ENCODE measurements at regions not wholly inside any gene's neighbourhood (a gene's known extent, or its start where the extent isn't known, plus 50 kb on each side); places are given as distances from the start of the nearest gene placed in this dataset.

- TF ChIP-seq, protein P1, sequence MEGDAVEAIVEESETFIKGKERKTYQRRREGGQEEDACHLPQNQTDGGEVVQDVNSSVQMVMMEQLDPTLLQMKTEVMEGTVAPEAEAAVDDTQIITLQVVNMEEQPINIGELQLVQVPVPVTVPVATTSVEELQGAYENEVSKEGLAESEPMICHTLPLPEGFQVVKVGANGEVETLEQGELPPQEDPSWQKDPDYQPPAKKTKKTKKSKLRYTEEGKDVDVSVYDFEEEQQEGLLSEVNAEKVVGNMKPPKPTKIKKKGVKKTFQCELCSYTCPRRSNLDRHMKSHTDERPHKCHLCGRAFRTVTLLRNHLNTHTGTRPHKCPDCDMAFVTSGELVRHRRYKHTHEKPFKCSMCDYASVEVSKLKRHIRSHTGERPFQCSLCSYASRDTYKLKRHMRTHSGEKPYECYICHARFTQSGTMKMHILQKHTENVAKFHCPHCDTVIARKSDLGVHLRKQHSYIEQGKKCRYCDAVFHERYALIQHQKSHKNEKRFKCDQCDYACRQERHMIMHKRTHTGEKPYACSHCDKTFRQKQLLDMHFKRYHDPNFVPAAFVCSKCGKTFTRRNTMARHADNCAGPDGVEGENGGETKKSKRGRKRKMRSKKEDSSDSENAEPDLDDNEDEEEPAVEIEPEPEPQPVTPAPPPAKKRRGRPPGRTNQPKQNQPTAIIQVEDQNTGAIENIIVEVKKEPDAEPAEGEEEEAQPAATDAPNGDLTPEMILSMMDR (IDR thresholded peaks at IDR 0.05; ENCODE audit: insufficient read depth, missing control alignments): no peak
- no peak for FAIRE-seq
- DNase-seq (ENCODE audit: insufficient read length, low spot score): no peak
Observed at GRCh38 chr7:17584822-17585221, 286.4 kb downstream of the AHR start.

GRCh38 chr7:17586711-17587110 is 288.3 kb downstream of the AHR start:
- TF ChIP-seq, protein P1 (IDR thresholded peaks at IDR 0.05; ENCODE audit: insufficient read depth, missing control alignments): no peak
- no peak for DNase-seq (ENCODE audit: insufficient read length, low spot score)
- no peak for FAIRE-seq

GRCh38 chr7:17588730-17589129 is 290.3 kb downstream of the AHR start:
- FAIRE-seq (no peak), DNase-seq (ENCODE audit: insufficient read length, low spot score) (no peak)
- TF ChIP-seq, protein P1 (IDR thresholded peaks at IDR 0.05; ENCODE audit: insufficient read depth, missing control alignments): no peak

DNA sequence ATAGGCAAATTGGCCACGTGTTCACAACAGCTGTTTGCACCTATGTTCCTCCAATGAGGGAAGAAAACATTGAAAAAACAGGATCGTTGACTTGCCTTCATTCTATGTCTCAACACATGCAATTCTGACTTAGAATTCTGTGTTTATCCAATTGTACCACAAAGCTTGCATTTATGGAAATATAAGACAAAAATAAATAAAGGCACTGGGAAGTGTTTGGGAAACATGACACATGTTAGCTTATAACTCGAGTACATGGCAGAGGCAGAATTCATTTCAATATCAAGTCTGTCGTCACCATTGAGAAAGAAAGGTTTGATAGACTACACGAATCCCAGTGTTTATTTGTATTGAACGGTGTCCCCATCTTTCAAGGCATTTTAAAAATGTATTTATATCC is 291.2 kb downstream of the AHR start:
- FAIRE-seq (no peak), DNase-seq (ENCODE audit: insufficient read length, low spot score) (no peak)
- TF ChIP-seq, protein P1 (IDR thresholded peaks at IDR 0.05; ENCODE audit: insufficient read depth, missing control alignments): no peak

GRCh38 chr7:17590221-17590620 is 291.8 kb downstream of the AHR start:
- TF ChIP-seq, protein P1 (IDR thresholded peaks at IDR 0.05; ENCODE audit: insufficient read depth, missing control alignments): no peak
- FAIRE-seq (no peak), DNase-seq (ENCODE audit: insufficient read length, low spot score) (no peak)

DNA sequence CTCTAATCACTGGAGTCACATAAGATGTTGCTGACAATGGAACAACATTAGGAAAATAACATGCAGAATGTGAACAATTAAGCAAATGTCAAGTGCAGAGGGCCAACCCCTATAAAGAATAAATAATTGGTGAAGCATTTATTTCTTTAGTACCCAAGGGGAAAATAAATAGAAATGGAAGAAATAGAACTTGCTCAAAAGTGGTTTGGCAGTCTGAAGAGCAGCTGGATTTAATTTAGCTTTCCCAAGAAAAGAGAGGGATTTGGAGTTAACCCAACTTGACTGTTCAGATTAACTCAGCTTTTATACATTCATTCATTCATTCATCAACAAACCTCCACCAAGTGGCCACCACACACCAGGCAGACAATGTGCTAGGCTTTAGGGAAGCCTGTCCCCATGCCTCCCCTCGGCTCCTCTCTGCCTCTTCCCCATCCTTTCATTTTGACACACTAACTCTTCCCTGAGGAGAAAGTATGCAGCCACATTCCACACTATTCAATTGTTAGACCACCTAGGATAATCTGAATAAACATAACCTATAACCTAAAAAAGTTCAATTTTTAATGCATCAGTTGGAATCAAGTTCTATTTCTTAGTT is 295.5 kb downstream of the AHR start:
- DNase-seq (ENCODE audit: insufficient read length, low spot score) (no peak), FAIRE-seq (no peak)
- TF ChIP-seq, protein P1 (IDR thresholded peaks at IDR 0.05; ENCODE audit: insufficient read depth, missing control alignments): no peak

DNA sequence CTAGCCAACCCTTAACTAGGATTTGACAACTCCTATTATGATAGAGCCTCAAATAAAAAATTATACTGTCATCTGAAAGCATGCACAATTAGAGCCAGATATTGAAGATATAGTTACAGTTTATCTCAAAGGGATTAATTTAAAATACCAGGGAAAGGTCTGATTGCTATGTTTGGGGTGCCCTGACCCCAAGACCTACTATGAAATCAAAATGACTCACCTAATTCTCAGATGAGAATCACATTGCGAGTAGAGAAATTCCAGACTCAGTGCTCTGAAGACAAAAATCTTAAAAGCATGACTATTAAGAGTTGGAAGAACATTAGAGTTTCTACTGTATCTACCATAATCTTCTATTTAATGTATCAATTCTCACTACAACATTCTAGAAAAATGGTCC is 297.1 kb downstream of the AHR start:
- DNase-seq (ENCODE audit: insufficient read length, low spot score): no peak
- TF ChIP-seq, protein P1 (IDR thresholded peaks at IDR 0.05; ENCODE audit: insufficient read depth, missing control alignments): no peak
- FAIRE-seq: no peak
